ENCODE measurements at regions not wholly inside any gene's neighbourhood (a gene's known extent, or its start where the extent isn't known, plus 50 kb on each side); places are given as distances from the start of the nearest gene placed in this dataset.

DNA sequence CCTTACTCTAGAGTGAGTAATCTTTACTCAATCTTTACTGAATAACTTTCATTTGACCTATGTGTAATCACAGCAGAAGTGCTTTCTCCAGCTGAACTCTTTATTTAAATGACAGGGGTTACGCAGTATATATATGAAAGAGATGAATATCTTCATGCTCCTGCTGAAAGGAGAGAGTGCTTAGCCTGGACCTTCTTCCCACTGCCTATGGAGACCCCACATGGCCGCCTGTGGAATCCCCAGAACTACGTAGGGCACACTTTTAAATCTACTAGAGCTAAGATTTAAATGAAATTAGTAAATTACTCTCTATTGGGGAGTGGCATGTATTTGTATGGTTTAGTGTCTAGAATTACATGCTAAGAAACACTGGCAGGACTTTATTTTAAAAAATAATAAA, 391.2 kb downstream of the ANKRD50 start:
- TF ChIP-seq, protein P1, sequence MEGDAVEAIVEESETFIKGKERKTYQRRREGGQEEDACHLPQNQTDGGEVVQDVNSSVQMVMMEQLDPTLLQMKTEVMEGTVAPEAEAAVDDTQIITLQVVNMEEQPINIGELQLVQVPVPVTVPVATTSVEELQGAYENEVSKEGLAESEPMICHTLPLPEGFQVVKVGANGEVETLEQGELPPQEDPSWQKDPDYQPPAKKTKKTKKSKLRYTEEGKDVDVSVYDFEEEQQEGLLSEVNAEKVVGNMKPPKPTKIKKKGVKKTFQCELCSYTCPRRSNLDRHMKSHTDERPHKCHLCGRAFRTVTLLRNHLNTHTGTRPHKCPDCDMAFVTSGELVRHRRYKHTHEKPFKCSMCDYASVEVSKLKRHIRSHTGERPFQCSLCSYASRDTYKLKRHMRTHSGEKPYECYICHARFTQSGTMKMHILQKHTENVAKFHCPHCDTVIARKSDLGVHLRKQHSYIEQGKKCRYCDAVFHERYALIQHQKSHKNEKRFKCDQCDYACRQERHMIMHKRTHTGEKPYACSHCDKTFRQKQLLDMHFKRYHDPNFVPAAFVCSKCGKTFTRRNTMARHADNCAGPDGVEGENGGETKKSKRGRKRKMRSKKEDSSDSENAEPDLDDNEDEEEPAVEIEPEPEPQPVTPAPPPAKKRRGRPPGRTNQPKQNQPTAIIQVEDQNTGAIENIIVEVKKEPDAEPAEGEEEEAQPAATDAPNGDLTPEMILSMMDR (conservative IDR thresholded peaks at IDR 0.05) = no peak

DNA sequence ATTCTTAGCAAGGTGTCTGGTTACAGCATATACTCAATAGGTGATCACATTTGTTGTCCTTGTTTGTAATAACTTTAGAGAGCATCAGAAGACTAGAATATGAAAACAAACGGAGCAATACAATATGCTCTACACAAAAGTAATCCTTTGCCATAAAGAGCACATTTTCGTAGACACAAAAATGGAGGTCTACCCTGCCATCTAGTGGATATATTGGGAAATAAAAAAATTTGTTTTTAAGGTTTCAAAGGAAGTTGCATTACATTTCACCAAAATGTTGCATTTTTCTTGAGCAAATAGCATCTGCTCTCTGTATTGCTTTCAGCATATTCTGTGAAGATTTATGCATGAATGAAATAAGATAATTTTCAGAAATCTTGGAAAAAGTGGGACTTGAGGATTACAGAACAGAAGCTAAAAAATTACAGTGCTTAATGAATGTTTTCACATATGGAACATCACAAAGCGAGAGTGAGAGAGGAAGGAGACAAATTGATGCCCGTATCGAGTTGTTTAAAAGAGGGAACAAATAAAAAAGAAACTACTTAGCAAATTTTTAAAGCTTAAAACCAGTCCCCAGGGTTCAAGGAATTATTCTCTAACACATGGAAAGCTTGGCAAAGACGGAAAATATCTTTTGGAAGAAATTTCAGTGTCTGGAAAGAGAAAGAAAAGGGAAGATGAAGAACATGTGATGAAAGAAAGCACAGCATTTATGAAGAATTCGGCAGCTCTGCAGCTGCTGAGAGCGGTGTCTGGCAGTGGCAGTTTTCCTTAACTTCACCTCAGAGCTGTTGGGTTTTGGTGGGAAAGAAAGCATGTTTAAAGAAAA, 390.1 kb downstream of the ANKRD50 start:
- H3K27ac ChIP-seq = no peak overlapping the region
- TF ChIP-seq, protein P1 (conservative IDR thresholded peaks at IDR 0.05) = peak; percentile 70

More for the DNA sequence above, 391.2 kb downstream of the ANKRD50 start:
- H3K27ac ChIP-seq = no peak overlapping the region

DNA sequence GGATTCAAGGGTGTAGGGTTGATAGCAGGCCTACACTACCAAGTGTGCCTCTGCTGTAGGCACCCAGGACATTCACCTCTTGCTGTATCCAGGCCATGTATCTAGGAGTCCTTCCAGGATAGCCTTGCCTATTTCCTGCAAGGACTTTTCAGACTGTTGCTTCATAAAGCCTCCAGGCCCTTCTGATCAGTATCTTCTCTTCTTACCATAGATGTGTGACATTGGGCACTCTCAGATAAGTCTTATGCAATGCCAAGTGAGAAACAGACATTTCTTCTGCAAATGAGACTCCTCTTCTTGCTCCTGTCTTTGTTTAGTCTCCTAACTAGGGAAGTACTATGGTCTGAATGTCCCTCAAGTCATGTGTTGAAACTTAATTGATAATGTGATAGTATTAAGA, 386.8 kb downstream of the ANKRD50 start:
- TF ChIP-seq, protein P1 (conservative IDR thresholded peaks at IDR 0.05) = no peak
- no peak overlapping the region for H3K27ac ChIP-seq

DNA sequence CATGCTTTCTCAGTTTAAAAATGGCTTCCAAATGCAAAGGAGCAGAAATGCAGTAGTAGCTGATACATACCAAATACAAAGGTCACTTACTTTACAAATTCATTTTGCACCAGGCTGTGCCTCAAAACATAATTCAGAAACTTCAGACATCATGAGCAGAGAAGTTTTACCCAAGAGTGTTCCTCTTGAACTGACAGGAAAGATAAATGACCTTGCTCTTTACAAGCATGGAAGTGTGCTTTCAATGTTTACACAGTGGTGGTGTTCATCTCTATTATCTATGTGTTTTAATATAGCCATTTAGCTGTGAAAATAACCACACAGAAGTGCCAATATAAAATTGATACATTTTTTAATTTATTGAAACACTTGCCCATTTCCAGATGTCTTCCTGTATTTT, 383.4 kb downstream of the ANKRD50 start:
- peak overlapping the region; percentile 45 for H3K27ac ChIP-seq
- TF ChIP-seq, protein P1 (conservative IDR thresholded peaks at IDR 0.05) = no peak

DNA sequence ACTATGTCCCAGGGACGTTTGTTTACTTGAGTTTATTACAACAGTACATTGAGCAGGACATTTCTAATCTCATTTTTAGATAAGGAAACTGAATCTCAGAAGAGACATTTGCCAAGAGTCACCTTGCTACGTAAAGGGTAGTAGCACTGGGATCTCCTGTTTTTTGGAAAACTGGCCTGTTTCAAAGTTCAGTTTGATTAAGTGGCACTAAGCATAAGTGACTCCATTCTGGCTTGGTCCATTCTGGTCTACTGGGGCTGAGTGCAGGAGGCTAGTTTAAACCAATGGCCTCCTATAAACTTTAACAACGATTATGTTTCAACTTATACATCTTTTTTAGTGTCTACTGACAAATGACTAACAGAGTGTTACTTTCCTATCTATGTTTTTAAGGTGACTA, 382.5 kb downstream of the ANKRD50 start:
- H3K27ac ChIP-seq = peak overlapping the region; percentile 45
- TF ChIP-seq, protein P1 (conservative IDR thresholded peaks at IDR 0.05) = no peak

DNA sequence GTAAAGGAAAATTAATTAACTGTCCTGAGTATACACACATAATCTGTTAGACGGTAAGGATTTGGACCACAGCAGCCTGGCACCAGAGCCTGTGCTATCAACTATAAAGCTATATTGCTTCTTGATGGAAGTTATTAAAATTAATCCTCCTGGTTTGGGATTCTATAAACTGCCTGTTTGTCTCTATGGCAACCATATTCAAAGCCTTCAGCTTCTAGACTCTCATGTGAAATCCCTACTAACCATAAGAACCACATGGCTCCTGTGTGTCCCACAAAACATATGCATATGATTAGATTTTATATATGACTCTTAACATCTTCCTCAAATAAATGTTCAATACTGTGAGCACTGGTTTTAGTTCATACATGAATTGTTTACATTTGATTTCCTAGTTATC, 380.8 kb downstream of the ANKRD50 start:
- TF ChIP-seq, protein P1 (conservative IDR thresholded peaks at IDR 0.05) = no peak
- H3K27ac ChIP-seq = peak overlapping the region; percentile 37; the same call in 1 of the 2 replicates

DNA sequence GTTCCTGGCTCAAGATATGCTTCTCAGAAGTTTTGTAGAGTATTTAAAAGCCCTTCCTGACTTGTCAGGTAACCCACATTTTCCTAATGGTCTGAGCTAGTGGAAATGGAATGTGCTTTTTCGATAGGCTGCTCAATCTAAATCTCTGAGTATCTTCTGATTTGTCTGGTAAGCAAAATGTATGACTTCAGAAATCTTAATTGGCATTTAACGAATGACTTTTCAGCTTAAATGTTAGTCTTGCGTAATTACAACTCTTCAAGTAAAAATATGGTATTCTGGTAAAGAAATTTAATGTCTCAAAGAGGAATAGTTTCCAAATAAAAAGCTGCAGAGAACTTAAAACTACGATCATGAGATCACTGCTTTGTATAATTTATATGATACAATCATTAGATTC, 379.1 kb downstream of the ANKRD50 start:
- no peak overlapping the region for H3K27ac ChIP-seq
- TF ChIP-seq, protein P1 (conservative IDR thresholded peaks at IDR 0.05) = no peak
